Naive thymus-derived CD4-positive, alpha-beta T cell (primary cell): ENCODE measurements at regions not wholly inside any gene's neighbourhood (a gene's known extent, or its start where the extent isn't known, plus 50 kb on each side); places are given as distances from the start of the nearest gene placed in this dataset.

Experiments
- ATAC-seq: fragments of 150-1000 bp; cut with Tn5 transposase; 2 replicates; pipeline ENCODE4 v1.10.0; 2021; ENCODE audit warnings: mild to moderate bottlenecking, moderate library complexity
- CTCF ChIA-PET: fragments of 350-600 bp; sonication (Branson Sonifier 250); formaldehyde crosslinking; loops from one replicate; lab custom pipeline; 2021; ENCODE audit warnings: antibody characterized with exemption; lab: Charles Lee
- POLR2A ChIA-PET: fragments of 350-600 bp; sonication (Branson Sonifier 250); formaldehyde crosslinking; loops from one replicate; lab custom pipeline; 2021; ENCODE audit warnings: antibody characterized with exemption, inconsistent platforms; lab: Charles Lee
- DNase-seq, 9 donors: peaks; one replicate each; pipeline versions ENCODE4 v3.0.0 to v3.0.0-alpha.2; 2020 to 2022; ENCODE audit warnings: mixed read lengths in 1 of 9
- H3K27ac ChIP-seq: one replicate; pipeline ENCODE4 v1.7.0; 2013; ENCODE audit warnings: mild to moderate bottlenecking, low read depth, low read length, moderate library complexity
- H3K27me3 ChIP-seq, 2 donors: one replicate each; pipeline ENCODE4 v1.7.0; 2013; ENCODE audit warnings: low read length in 2 of 2, mild to moderate bottlenecking in 2 of 2, moderate library complexity in 2 of 2; ENCODE audit not compliant: control insufficient read depth in 2 of 2, insufficient read depth in 2 of 2
- H3K36me3 ChIP-seq, 3 experiments: 1 replicate in 2 of 3; 2 replicates in 1 of 3; pipeline ENCODE4 v1.7.0; 2013; ENCODE audit warnings: low read length in 3 of 3, mild to moderate bottlenecking in 3 of 3, moderate library complexity in 1 of 3; ENCODE audit not compliant: insufficient read depth in 3 of 3, control insufficient read depth in 2 of 3
- H3K4me1 ChIP-seq, 2 donors: one replicate each; pipeline ENCODE4 v1.7.0; 2013; ENCODE audit warnings: low read length in 2 of 2, mild to moderate bottlenecking in 2 of 2, moderate library complexity in 1 of 2; ENCODE audit not compliant: control insufficient read depth in 2 of 2, insufficient read depth in 2 of 2
- H3K4me3 ChIP-seq: 2 replicates; pipeline ENCODE4 v1.7.0; 2013; ENCODE audit warnings: mild to moderate bottlenecking, low read length
- H3K9me3 ChIP-seq, 3 experiments: 1 replicate in 2 of 3; 2 replicates in 1 of 3; pipeline ENCODE4 v1.7.0; 2013; ENCODE audit warnings: low read length in 3 of 3; ENCODE audit not compliant: control insufficient read depth in 2 of 3
- H3K27ac Mint-ChIP-seq, 9 donors: one replicate each; pipeline ENCODE4 v1.8.0; 2020 to 2022; ENCODE audit warnings: mixed read lengths in 9 of 9, mild to moderate bottlenecking in 8 of 9, moderate library complexity in 5 of 9, inconsistent platforms in 2 of 9
- H3K27me3 Mint-ChIP-seq, 5 donors: one replicate each; pipeline ENCODE4 v1.8.0; 2021 to 2022; ENCODE audit warnings: mixed read lengths in 5 of 5, mild to moderate bottlenecking in 1 of 5
- H3K36me3 Mint-ChIP-seq, 5 donors: one replicate each; pipeline ENCODE4 v1.8.0; 2020 to 2022; ENCODE audit warnings: mixed read lengths in 5 of 5, mild to moderate bottlenecking in 3 of 5, inconsistent platforms in 1 of 5
- H3K4me1 Mint-ChIP-seq, 7 donors: one replicate each; pipeline ENCODE4 v1.8.0; 2020 to 2022; ENCODE audit warnings: mixed read lengths in 7 of 7, mild to moderate bottlenecking in 3 of 7, inconsistent platforms in 1 of 7
- H3K4me3 Mint-ChIP-seq, 10 donors: one replicate each; pipeline ENCODE4 v1.8.0; 2020 to 2022; ENCODE audit warnings: mild to moderate bottlenecking in 10 of 10, mixed read lengths in 10 of 10, moderate library complexity in 6 of 10, inconsistent platforms in 2 of 10
- H3K9me3 Mint-ChIP-seq, 11 donors: one replicate each; pipeline ENCODE4 v1.8.0; 2020 to 2022; ENCODE audit warnings: mixed read lengths in 11 of 11, mild to moderate bottlenecking in 4 of 11, inconsistent platforms in 1 of 11, moderate library complexity in 1 of 11
- intact Hi-C, 2 donors: fragments of 100-400 bp; cut with micrococcal nuclease; formaldehyde crosslinking; loops; one replicate each; pipeline ENCODE4 v1.15.1; 2023

- no peaks in the 10 kb centered on the region for H3K4me1 ChIP-seq
- CTCF ChIA-PET, result no interaction called here
- H3K9me3 Mint-ChIP-seq, result peaks cover 3 to 18% (median 9%) of the 10 kb centered on the region in 11 donors
- ATAC-seq (no peak), DNase-seq (no peak)
- H3K27me3 Mint-ChIP-seq, result peaks cover 0 to 28% (median 17%) of the 10 kb centered on the region in 5 donors
- no peak overlapping the region for H3K27ac Mint-ChIP-seq
- POLR2A ChIA-PET, result no interaction called here
- H3K4me3 Mint-ChIP-seq, result no peak overlapping the region
- H3K36me3 Mint-ChIP-seq, result peaks cover 0 to 5% (median 0%) of the 10 kb centered on the region in 5 donors
- H3K27ac ChIP-seq, result no peak overlapping the region
- H3K4me1 Mint-ChIP-seq, result peaks cover 0 to 2% (median 0%) of the 10 kb centered on the region in 7 donors
- H3K36me3 ChIP-seq, result no peaks in the 10 kb centered on the region
- peaks cover 0 to 5% (median 0%) of the 10 kb centered on the region in 3 experiments for H3K9me3 ChIP-seq
- intact Hi-C loops, result no loop called here
- H3K4me3 ChIP-seq, result no peak overlapping the region
- H3K27me3 ChIP-seq, result no peaks in the 10 kb centered on the region
Observed at GRCh38 chr17:15119968-15120367, 145.2 kb downstream of the PMP22 start.

- intact Hi-C loops, result no loop called here
- peaks cover 5 to 18% (median 9%) of the 10 kb centered on the region in 11 donors for H3K9me3 Mint-ChIP-seq
- H3K36me3 Mint-ChIP-seq, result peaks cover 0 to 5% (median 0%) of the 10 kb centered on the region in 5 donors
- H3K4me3 ChIP-seq, result no peak overlapping the region
- no peaks in the 10 kb centered on the region for H3K36me3 ChIP-seq
- peaks cover 0 to 5% (median 0%) of the 10 kb centered on the region in 3 experiments for H3K9me3 ChIP-seq
- ChIA-PET CTCF (no interaction called here), POLR2A (no interaction called here)
- no peak for DNase-seq
- H3K4me1 Mint-ChIP-seq, result peaks cover 0 to 2% (median 0%) of the 10 kb centered on the region in 7 donors
- no peak overlapping the region for H3K4me3 Mint-ChIP-seq
- ATAC-seq, result no peak
- H3K4me1 ChIP-seq, result no peaks in the 10 kb centered on the region
- no peak overlapping the region for H3K27ac ChIP-seq
- H3K27ac Mint-ChIP-seq, result no peak overlapping the region
- peaks cover 0 to 17% (median 6%) of the 10 kb centered on the region in 5 donors for H3K27me3 Mint-ChIP-seq
- H3K27me3 ChIP-seq, result no peaks in the 10 kb centered on the region
Observed at GRCh38 chr17:15117239-15117638, 147.9 kb downstream of the PMP22 start.

GRCh38 chr17:15112846-15113617 lies 152.1 kb downstream of the PMP22 start:
- no peak overlapping the region for H3K27ac ChIP-seq
- POLR2A ChIA-PET, result no interaction called here

GRCh38 chr17:15109608-15110007 lies 155.5 kb downstream of the PMP22 start:
- ChIA-PET POLR2A (no interaction called here), CTCF (interaction anchor here (0.5 kb wide), 1 partner anchor 37 kb away, joined by 3 read pairs; no protein-coding TSS in a partner anchor)
- Histone ChIP-seq H3K9me3 (no peaks in the 10 kb centered on the region), H3K36me3 (no peaks in the 10 kb centered on the region), H3K27ac (no peak overlapping the region), H3K27me3 (no peaks in the 10 kb centered on the region), H3K4me1 (no peaks in the 10 kb centered on the region), H3K4me3 (no peak overlapping the region)
- H3K27ac Mint-ChIP-seq, result no peak overlapping the region
- no peak for ATAC-seq
- no peak overlapping the region for H3K4me3 Mint-ChIP-seq
- peaks cover 0 to 7% (median 0%) of the 10 kb centered on the region in 5 donors for H3K27me3 Mint-ChIP-seq
- peaks cover 0 to 2% (median 0%) of the 10 kb centered on the region in 11 donors for H3K9me3 Mint-ChIP-seq
- no peaks in the 10 kb centered on the region for H3K36me3 Mint-ChIP-seq
- no peak for DNase-seq
- H3K4me1 Mint-ChIP-seq, result no peaks in the 10 kb centered on the region
- intact Hi-C loops, result no loop called here

More at GRCh38 chr17:15112846-15113617, 152.1 kb downstream of the PMP22 start:
- intact Hi-C loops, result no loop called here
- no peaks in the 10 kb centered on the region for H3K4me1 Mint-ChIP-seq
- DNase-seq (no peak), ATAC-seq (no peak)
- no peaks in the 10 kb centered on the region for H3K27me3 ChIP-seq
- H3K27ac Mint-ChIP-seq, result no peak overlapping the region
- no peaks in the 10 kb centered on the region for H3K4me1 ChIP-seq
- H3K4me3 ChIP-seq, result no peak overlapping the region
- peaks cover 0 to 10% (median 0%) of the 10 kb centered on the region in 5 donors for H3K27me3 Mint-ChIP-seq
- peaks cover 0 to 5% (median 0%) of the 10 kb centered on the region in 3 experiments for H3K9me3 ChIP-seq
- CTCF ChIA-PET, result no interaction called here
- no peak overlapping the region for H3K4me3 Mint-ChIP-seq
- H3K9me3 Mint-ChIP-seq, result peaks cover 3 to 18% (median 9%) of the 10 kb centered on the region in 11 donors
- peaks cover 0 to 5% (median 0%) of the 10 kb centered on the region in 5 donors for H3K36me3 Mint-ChIP-seq
- H3K36me3 ChIP-seq, result no peaks in the 10 kb centered on the region

GRCh38 chr17:15108992-15109391 lies 156.1 kb downstream of the PMP22 start:
- CTCF ChIA-PET, result no interaction called here
- H3K4me3 ChIP-seq, result no peak overlapping the region
- no peak for ATAC-seq
- no peaks in the 10 kb centered on the region for H3K36me3 Mint-ChIP-seq
- H3K36me3 ChIP-seq, result no peaks in the 10 kb centered on the region
- no peaks in the 10 kb centered on the region for H3K9me3 ChIP-seq
- H3K27me3 ChIP-seq, result no peaks in the 10 kb centered on the region
- no peaks in the 10 kb centered on the region for H3K9me3 Mint-ChIP-seq
- H3K4me1 Mint-ChIP-seq, result no peaks in the 10 kb centered on the region
- intact Hi-C loops, result no loop called here
- no peak overlapping the region for H3K27ac Mint-ChIP-seq
- DNase-seq, result no peak
- H3K4me1 ChIP-seq, result no peaks in the 10 kb centered on the region
- no peak overlapping the region for H3K4me3 Mint-ChIP-seq
- H3K27me3 Mint-ChIP-seq, result peaks cover 0 to 7% (median 0%) of the 10 kb centered on the region in 5 donors
- POLR2A ChIA-PET, result no interaction called here
- H3K27ac ChIP-seq, result no peak overlapping the region

- no peaks in the 10 kb centered on the region for H3K4me1 Mint-ChIP-seq
- H3K27ac Mint-ChIP-seq, result no peak overlapping the region
- DNase-seq (no peak), ATAC-seq (no peak)
- intact Hi-C loops, result no loop called here
- POLR2A ChIA-PET, result no interaction called here
- H3K27me3 Mint-ChIP-seq, result peaks cover 0 to 13% (median 4%) of the 10 kb centered on the region in 5 donors
- Histone ChIP-seq H3K27ac (no peak overlapping the region), H3K36me3 (no peaks in the 10 kb centered on the region), H3K4me3 (no peak overlapping the region), H3K9me3 (no peaks in the 10 kb centered on the region), H3K27me3 (no peaks in the 10 kb centered on the region), H3K4me1 (no peaks in the 10 kb centered on the region)
- no peaks in the 10 kb centered on the region for H3K9me3 Mint-ChIP-seq
- H3K4me3 Mint-ChIP-seq, result no peak overlapping the region
- CTCF ChIA-PET, result no interaction called here
- H3K36me3 Mint-ChIP-seq, result no peaks in the 10 kb centered on the region
Observed at GRCh38 chr17:15106540-15106939, 158.6 kb downstream of the PMP22 start.

- ATAC-seq (no peak), DNase-seq (no peak)
- Mint-ChIP-seq H3K9me3 (peaks cover 0 to 2% (median 0%) of the 10 kb centered on the region in 11 donors), H3K27me3 (peaks cover 0 to 23% (median 5%) of the 10 kb centered on the region in 5 donors), H3K4me3 (no peak overlapping the region), H3K4me1 (no peaks in the 10 kb centered on the region), H3K36me3 (no peaks in the 10 kb centered on the region), H3K27ac (no peak overlapping the region)
- Histone ChIP-seq H3K27ac (no peak overlapping the region), H3K4me3 (no peak overlapping the region), H3K27me3 (no peaks in the 10 kb centered on the region), H3K4me1 (no peaks in the 10 kb centered on the region), H3K36me3 (no peaks in the 10 kb centered on the region), H3K9me3 (no peaks in the 10 kb centered on the region)
- ChIA-PET CTCF (no interaction called here), POLR2A (no interaction called here)
- intact Hi-C loops, result no loop called here
Observed at GRCh38 chr17:15103785-15104184, 161.3 kb downstream of the PMP22 start.
